ENCODE measurements at regions not wholly inside any gene's neighbourhood (a gene's known extent, or its start where the extent isn't known, plus 50 kb on each side); places are given as distances from the start of the nearest gene placed in this dataset.

DNA sequence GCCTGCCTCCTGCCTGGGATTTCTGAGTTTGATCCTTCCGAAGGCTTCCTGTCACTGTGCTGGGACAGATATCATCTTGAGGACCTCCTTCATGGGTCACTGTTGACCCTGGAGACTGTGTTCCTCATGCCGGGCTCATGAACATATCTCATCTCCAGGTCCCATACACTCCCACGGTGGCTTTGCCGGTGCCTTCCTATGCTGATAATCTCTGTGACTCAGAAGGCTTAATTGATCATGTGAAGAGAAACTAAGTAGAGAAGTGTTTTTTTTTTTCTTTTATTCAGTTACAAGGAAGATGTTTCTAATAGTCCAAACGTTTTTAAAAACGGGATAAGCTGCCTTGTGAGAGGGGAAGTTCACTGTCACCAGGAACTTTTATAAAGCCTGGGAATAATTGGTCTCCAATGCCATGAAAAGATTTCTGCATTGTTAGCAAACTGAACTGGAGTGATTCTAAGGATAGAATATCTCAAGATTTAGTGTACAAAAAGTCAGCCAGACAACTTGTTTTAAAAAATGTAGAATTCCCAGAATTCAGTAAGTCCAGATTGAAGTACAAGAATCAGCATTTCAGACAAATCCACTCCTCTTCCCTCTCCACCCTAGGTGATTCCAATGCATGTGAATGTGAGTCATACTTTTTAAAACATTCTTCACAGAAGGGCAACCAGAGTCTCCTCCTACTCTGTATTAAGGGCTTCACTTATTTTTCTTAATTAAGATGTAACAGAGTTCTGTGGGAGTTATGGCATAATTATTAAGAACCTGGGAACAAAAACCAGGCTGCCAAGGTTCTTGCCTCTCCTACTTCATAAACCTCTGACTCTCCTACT lies 139.8 kb upstream of the LGR5 start:
- no peak overlapping the region for H3K27ac ChIP-seq
- no peaks in the 10 kb centered on the region for H3K36me3 ChIP-seq
- WGBS, 2 donors (ENCODE audit: low coverage in 1 of 2): 63 to 74% methylated on average over 4 of the region's 6 CpGs
- no peak overlapping the region for H3K4me3 ChIP-seq
- H3K27me3 ChIP-seq: no peaks in the 10 kb centered on the region
- no peaks in the 10 kb centered on the region for H3K4me1 ChIP-seq
- TF ChIP-seq EP300 (IDR thresholded peaks at IDR 0.05): no peak
- TF ChIP-seq POLR2AphosphoS5 (IDR thresholded peaks at IDR 0.05): no peak
- TF ChIP-seq, protein P1, sequence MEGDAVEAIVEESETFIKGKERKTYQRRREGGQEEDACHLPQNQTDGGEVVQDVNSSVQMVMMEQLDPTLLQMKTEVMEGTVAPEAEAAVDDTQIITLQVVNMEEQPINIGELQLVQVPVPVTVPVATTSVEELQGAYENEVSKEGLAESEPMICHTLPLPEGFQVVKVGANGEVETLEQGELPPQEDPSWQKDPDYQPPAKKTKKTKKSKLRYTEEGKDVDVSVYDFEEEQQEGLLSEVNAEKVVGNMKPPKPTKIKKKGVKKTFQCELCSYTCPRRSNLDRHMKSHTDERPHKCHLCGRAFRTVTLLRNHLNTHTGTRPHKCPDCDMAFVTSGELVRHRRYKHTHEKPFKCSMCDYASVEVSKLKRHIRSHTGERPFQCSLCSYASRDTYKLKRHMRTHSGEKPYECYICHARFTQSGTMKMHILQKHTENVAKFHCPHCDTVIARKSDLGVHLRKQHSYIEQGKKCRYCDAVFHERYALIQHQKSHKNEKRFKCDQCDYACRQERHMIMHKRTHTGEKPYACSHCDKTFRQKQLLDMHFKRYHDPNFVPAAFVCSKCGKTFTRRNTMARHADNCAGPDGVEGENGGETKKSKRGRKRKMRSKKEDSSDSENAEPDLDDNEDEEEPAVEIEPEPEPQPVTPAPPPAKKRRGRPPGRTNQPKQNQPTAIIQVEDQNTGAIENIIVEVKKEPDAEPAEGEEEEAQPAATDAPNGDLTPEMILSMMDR (IDR thresholded peaks at IDR 0.05): no peak
- TF ChIP-seq POLR2A (IDR thresholded peaks at IDR 0.05): no peak
- no peaks in the 10 kb centered on the region for H3K9me3 ChIP-seq
- ATAC-seq: no peak

- no peak for TF ChIP-seq POLR2AphosphoS5 (IDR thresholded peaks at IDR 0.05)
- no peak for TF ChIP-seq POLR2A (IDR thresholded peaks at IDR 0.05)
- TF ChIP-seq EP300 (IDR thresholded peaks at IDR 0.05): no peak
- TF ChIP-seq, protein P1 (IDR thresholded peaks at IDR 0.05): no peak
- no peaks in the 10 kb centered on the region for H3K27me3 ChIP-seq
- no peaks in the 10 kb centered on the region for H3K36me3 ChIP-seq
- H3K4me3 ChIP-seq: no peak overlapping the region
- no peak for ATAC-seq
- no peak overlapping the region for H3K27ac ChIP-seq
- no peaks in the 10 kb centered on the region for H3K4me1 ChIP-seq
- H3K9me3 ChIP-seq: no peaks in the 10 kb centered on the region
Measured at GRCh38 chr12:71297930-71298329, 140.1 kb upstream of the TSPAN8 start.

DNA sequence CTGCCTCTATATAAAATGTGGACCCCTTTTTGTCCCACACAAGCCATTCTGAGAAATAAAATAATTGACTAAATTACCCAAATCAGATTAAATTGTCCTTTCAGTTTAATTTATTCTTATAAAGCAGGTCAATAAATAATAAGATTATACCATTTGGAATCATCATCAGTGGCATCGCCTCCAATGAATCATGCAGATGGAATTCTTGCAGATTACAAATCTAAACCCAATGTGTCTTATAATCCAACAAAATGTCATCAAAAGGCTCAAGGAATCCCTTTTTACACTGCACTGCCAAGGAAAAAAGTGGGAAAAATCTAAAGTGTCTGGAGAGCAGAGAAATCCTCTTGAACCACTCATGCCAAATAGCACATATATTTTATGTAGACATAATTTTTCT lies 138.2 kb upstream of the TSPAN8 start:
- Histone ChIP-seq H3K27me3 (no peaks in the 10 kb centered on the region), H3K36me3 (no peaks in the 10 kb centered on the region), H3K4me3 (no peak overlapping the region), H3K27ac (no peak overlapping the region), H3K4me1 (no peaks in the 10 kb centered on the region), H3K9me3 (no peaks in the 10 kb centered on the region)
- WGBS, 2 donors (ENCODE audit: low coverage in 1 of 2): 56 to 71% methylated on average over 1 of the region's 1 CpG
- ATAC-seq: no peak
- TF ChIP-seq POLR2AphosphoS5 (IDR thresholded peaks at IDR 0.05) (no peak), EP300 (IDR thresholded peaks at IDR 0.05) (no peak), POLR2A (IDR thresholded peaks at IDR 0.05) (no peak)

- H3K27ac ChIP-seq: no peak overlapping the region
- no peak for ATAC-seq
- H3K36me3 ChIP-seq: no peaks in the 10 kb centered on the region
- H3K27me3 ChIP-seq: no peaks in the 10 kb centered on the region
- 88 to 100% methylated on average over 1 of the region's 2 CpGs for WGBS, 2 donors (ENCODE audit: low coverage in 1 of 2)
- H3K9me3 ChIP-seq: no peaks in the 10 kb centered on the region
- no peaks in the 10 kb centered on the region for H3K4me1 ChIP-seq
- H3K4me3 ChIP-seq: no peak overlapping the region
- TF ChIP-seq, protein P1 (IDR thresholded peaks at IDR 0.05): no peak
- no peak for TF ChIP-seq POLR2A (IDR thresholded peaks at IDR 0.05)
- TF ChIP-seq POLR2AphosphoS5 (IDR thresholded peaks at IDR 0.05): no peak
- TF ChIP-seq EP300 (IDR thresholded peaks at IDR 0.05): no peak
Measured at GRCh38 chr12:71291746-71292145, 133.9 kb upstream of the TSPAN8 start.

DNA sequence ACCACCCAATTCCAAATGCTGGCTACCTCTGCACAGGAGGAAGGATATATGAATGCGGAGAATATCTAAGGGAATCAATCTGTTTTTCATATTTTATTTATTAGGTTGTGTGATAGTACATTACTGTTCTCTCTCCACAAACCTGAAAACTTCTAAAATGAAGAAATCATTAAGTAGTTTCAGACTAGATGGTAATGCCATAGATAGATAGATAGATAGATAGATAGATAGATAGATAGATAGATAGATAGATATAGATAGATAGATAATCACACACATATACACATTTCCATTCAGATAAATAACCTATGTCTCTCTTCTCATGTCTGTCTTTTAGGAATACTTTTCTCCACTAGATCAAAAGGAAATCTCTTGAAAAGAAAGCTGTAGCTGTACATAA lies 126.1 kb upstream of the TSPAN8 start:
- no peaks in the 10 kb centered on the region for H3K27me3 ChIP-seq
- H3K9me3 ChIP-seq: no peaks in the 10 kb centered on the region
- H3K4me3 ChIP-seq: no peak overlapping the region
- H3K4me1 ChIP-seq: no peaks in the 10 kb centered on the region
- no peaks in the 10 kb centered on the region for H3K36me3 ChIP-seq
- no peak overlapping the region for H3K27ac ChIP-seq
- ATAC-seq: no peak
- TF ChIP-seq POLR2AphosphoS5 (IDR thresholded peaks at IDR 0.05) (no peak), EP300 (IDR thresholded peaks at IDR 0.05) (no peak)
- 100% methylated on average over 1 of the region's 1 CpG; no CpG with 5 or more reads in 1 of the 2 donors for whole genome bisulfite sequencing, 2 donors (ENCODE audit: low coverage in 1 of 2)

DNA sequence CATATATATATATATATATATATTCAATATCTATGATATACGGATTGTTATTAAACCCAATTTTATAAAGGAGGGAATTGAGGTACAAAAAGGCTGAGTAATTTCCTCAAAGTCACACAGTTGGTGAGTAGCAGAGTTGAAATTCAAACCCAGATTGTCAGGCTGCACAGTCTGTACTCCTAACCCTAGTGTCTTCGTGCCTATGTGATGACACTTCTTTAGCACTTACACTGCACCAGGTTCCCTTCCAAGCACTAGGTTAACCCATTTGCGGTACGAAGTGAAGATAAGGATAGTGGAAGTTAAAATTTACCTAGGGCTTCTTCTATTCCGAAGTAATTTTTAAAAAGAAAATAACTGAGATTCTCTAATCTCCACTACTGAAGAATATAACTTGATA lies 125.1 kb upstream of the TSPAN8 start:
- 72 to 84% methylated on average over 5 of the region's 5 CpGs for WGBS, 2 donors (ENCODE audit: low coverage in 1 of 2)
- Histone ChIP-seq H3K4me1 (no peaks in the 10 kb centered on the region), H3K27ac (no peak overlapping the region), H3K4me3 (no peak overlapping the region), H3K9me3 (no peaks in the 10 kb centered on the region), H3K36me3 (no peaks in the 10 kb centered on the region), H3K27me3 (no peaks in the 10 kb centered on the region)
- TF ChIP-seq, protein P1 (IDR thresholded peaks at IDR 0.05): no peak
- TF ChIP-seq POLR2AphosphoS5 (IDR thresholded peaks at IDR 0.05): no peak
- TF ChIP-seq EP300 (IDR thresholded peaks at IDR 0.05): no peak
- TF ChIP-seq POLR2A (IDR thresholded peaks at IDR 0.05): no peak
- ATAC-seq: no peak

All from gastroesophageal sphincter (tissue), 4 donors.